ENCODE measurements at regions not wholly inside any gene's neighbourhood (a gene's known extent, or its start where the extent isn't known, plus 50 kb on each side); places are given as distances from the start of the nearest gene placed in this dataset.
A peak's percentile ranks its signal among the peaks of the same experiment; 100 is the strongest.

DNA sequence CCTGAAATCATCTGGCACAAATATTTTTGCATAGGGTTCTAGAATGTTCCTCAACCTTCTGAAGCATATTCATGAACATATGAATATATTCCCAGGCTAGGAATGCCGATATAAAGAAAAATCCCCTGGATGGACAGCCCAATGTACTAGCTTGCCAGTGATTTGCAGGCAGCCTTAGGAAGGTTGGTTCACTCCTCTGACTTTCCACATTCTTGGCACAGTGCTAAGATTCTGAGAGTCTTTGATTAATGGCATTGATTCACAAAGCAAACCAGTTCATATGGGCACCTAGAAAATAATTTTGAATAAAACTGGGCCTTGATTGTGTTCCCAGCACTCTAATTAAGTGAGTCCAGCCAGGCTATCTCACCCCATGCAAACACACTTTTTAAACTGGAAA lies 56.9 kb upstream of the ENPP4 start:
- POLR2A ChIA-PET (ENCODE audit: unreplicated experiment), result no interaction called here
- CTCF ChIA-PET, result interaction anchor here (0.5 kb wide), 1 partner anchor 17 kb away, joined by 6 read pairs; no protein-coding TSS in a partner anchor
- no peak for ATAC-seq
- Histone ChIP-seq H3K79me2 (ENCODE audit: low read length) (no peaks in the 10 kb centered on the region), H4K20me1 (ENCODE audit: low read length) (no peaks in the 10 kb centered on the region), H3K36me3 (ENCODE audit: low read depth, low read length) (no peaks in the 10 kb centered on the region), H3K9me2 (replicated peaks; ENCODE audit: low read length) (no peaks in the 10 kb centered on the region), H3F3A (ENCODE audit: low read length, unreplicated experiment) (no peaks in the 10 kb centered on the region), H3K27ac (ENCODE audit: low read length) (no peak overlapping the region), H3K9ac (ENCODE audit: low read length) (no peak overlapping the region), H3K4me2 (ENCODE audit: low read length) (no peak overlapping the region), H2AFZ (ENCODE audit: low read length) (no peak overlapping the region), H3K4me3 (ENCODE audit: low read length) (no peak overlapping the region), H3K27me3 (ENCODE audit: low read length) (peaks cover 66% of the 10 kb centered on the region), H3K9me3 (ENCODE audit: low read length) (no peaks in the 10 kb centered on the region), H3K4me1 (ENCODE audit: insufficient read depth, low read length) (no peaks in the 10 kb centered on the region)
- intact Hi-C loops (cut with micrococcal nuclease), result no loop called here
- DNase-seq, result no peak
- TF ChIP-seq CTCF (conservative IDR thresholded peaks at IDR 0.05; ENCODE audit: low read depth, low read length) (no peak), EZH2phosphoT487 (IDR thresholded peaks at IDR 0.05; ENCODE audit: borderline replicate concordance, low read length) (no peak), EZH2 (IDR thresholded peaks at IDR 0.05; ENCODE audit: low read length, unreplicated experiment) (no peak)
- BruUV-seq (replicated peaks), result no TSS peak

- no peaks in the 10 kb centered on the region for H3F3A ChIP-seq (ENCODE audit: low read length, unreplicated experiment)
- H2AFZ ChIP-seq (ENCODE audit: low read length), result no peak overlapping the region
- intact Hi-C loops (cut with micrococcal nuclease), result no loop called here
- no peaks in the 10 kb centered on the region for H3K36me3 ChIP-seq (ENCODE audit: low read depth, low read length)
- H3K4me3 ChIP-seq (ENCODE audit: low read length), result no peak overlapping the region
- no peaks in the 10 kb centered on the region for H3K9me3 ChIP-seq (ENCODE audit: low read length)
- no peaks in the 10 kb centered on the region for H4K20me1 ChIP-seq (ENCODE audit: low read length)
- TF ChIP-seq EZH2phosphoT487 (IDR thresholded peaks at IDR 0.05; ENCODE audit: borderline replicate concordance, low read length), result no peak
- ATAC-seq, result no peak
- H3K79me2 ChIP-seq (ENCODE audit: low read length), result no peaks in the 10 kb centered on the region
- ChIA-PET CTCF (no interaction called here), POLR2A (ENCODE audit: unreplicated experiment) (no interaction called here)
- no peak overlapping the region for H3K27ac ChIP-seq (ENCODE audit: low read length)
- no peak overlapping the region for H3K4me2 ChIP-seq (ENCODE audit: low read length)
- no peak for DNase-seq
- no peak overlapping the region for H3K9ac ChIP-seq (ENCODE audit: low read length)
- no peaks in the 10 kb centered on the region for H3K9me2 ChIP-seq (replicated peaks; ENCODE audit: low read length)
- BruUV-seq (replicated peaks), result no TSS peak
- peaks cover 79% of the 10 kb centered on the region for H3K27me3 ChIP-seq (ENCODE audit: low read length)
- no peaks in the 10 kb centered on the region for H3K4me1 ChIP-seq (ENCODE audit: insufficient read depth, low read length)
Observed at GRCh38 chr6:46078294-46078693, 51.5 kb upstream of the ENPP4 start.

GRCh38 chr6:46079061-46079460 lies 50.7 kb upstream of the ENPP4 start:
- Histone ChIP-seq H3K27ac (ENCODE audit: low read length) (no peak overlapping the region), H3K79me2 (ENCODE audit: low read length) (no peaks in the 10 kb centered on the region), H3K9me2 (replicated peaks; ENCODE audit: low read length) (no peaks in the 10 kb centered on the region), H3K36me3 (ENCODE audit: low read depth, low read length) (no peaks in the 10 kb centered on the region), H2AFZ (ENCODE audit: low read length) (no peak overlapping the region), H3K9ac (ENCODE audit: low read length) (no peak overlapping the region), H3K27me3 (ENCODE audit: low read length) (peaks cover 73% of the 10 kb centered on the region), H3K9me3 (ENCODE audit: low read length) (no peaks in the 10 kb centered on the region), H3F3A (ENCODE audit: low read length, unreplicated experiment) (no peaks in the 10 kb centered on the region), H3K4me2 (ENCODE audit: low read length) (peak overlapping the region; percentile 53), H4K20me1 (ENCODE audit: low read length) (no peaks in the 10 kb centered on the region), H3K4me1 (ENCODE audit: insufficient read depth, low read length) (no peaks in the 10 kb centered on the region), H3K4me3 (ENCODE audit: low read length) (0 out of 2 replicates have a peak overlapping the region, but pooled peaks have one; percentile 27)
- DNase-seq (no peak), ATAC-seq (no peak)
- BruUV-seq (replicated peaks), result no TSS peak
- ChIA-PET POLR2A (ENCODE audit: unreplicated experiment) (no interaction called here), CTCF (no interaction called here)
- no peak for TF ChIP-seq CTCF (conservative IDR thresholded peaks at IDR 0.05; ENCODE audit: low read depth, low read length)
- no peak for TF ChIP-seq EZH2phosphoT487 (IDR thresholded peaks at IDR 0.05; ENCODE audit: borderline replicate concordance, low read length)
- TF ChIP-seq EZH2 (IDR thresholded peaks at IDR 0.05; ENCODE audit: low read length, unreplicated experiment), result no peak
- intact Hi-C loops (cut with micrococcal nuclease), result no loop called here

All from PC-3 (cell line).